ENCODE measurements at regions not wholly inside any gene's neighbourhood (a gene's known extent, or its start where the extent isn't known, plus 50 kb on each side); places are given as distances from the start of the nearest gene placed in this dataset.

- TF ChIP-seq FOSL1 (IDR thresholded peaks at IDR 0.05; ENCODE audit: low read depth) (no peak), ATF3 (IDR thresholded peaks at IDR 0.05) (no peak), SRF (IDR thresholded peaks at IDR 0.05; ENCODE audit: low read depth) (no peak), ZFX (IDR thresholded peaks at IDR 0.05) (no peak), EGR1 (IDR thresholded peaks at IDR 0.05; ENCODE audit: low read depth) (no peak), EZH2phosphoT487 (IDR thresholded peaks at IDR 0.05; ENCODE audit: borderline replicate concordance) (no peak), YY1 (IDR thresholded peaks at IDR 0.05; ENCODE audit: extremely low read depth, insufficient replicate concordance, low read depth, low read length) (no peak), CEBPB (IDR thresholded peaks at IDR 0.05; ENCODE audit: low read depth) (no peak), RAD21 (IDR thresholded peaks at IDR 0.05; ENCODE audit: low read depth) (no peak)
Observed at GRCh38 chr18:8536922-8537321, 72.3 kb upstream of the RAB12 start (continued).

GRCh38 chr18:8537400-8537799 is 71.8 kb upstream of the RAB12 start:
- intact Hi-C loops (cut with micrococcal nuclease), result no loop called here
- DNase-seq (ENCODE audit: low read depth, low spot score) (no peak), ATAC-seq (no peak)
- H4K20me1 ChIP-seq (ENCODE audit: insufficient read depth), result no peaks in the 10 kb centered on the region
- CTCF ChIA-PET, result no interaction called here
- no peaks in the 10 kb centered on the region; the same call in 1 of the 2 replicates for H3K27me3 ChIP-seq (ENCODE audit: insufficient read depth, low read length)
- H3K4me2 ChIP-seq (ENCODE audit: low read length), result no peak overlapping the region
- H3K4me1 ChIP-seq (ENCODE audit: control insufficient read depth in 1 of 2, insufficient read depth in 2 of 2, low read length in 2 of 2), result no peaks in the 10 kb centered on the region
- H3K9ac ChIP-seq (ENCODE audit: low read length), result no peak overlapping the region
- BruUV-seq (replicated peaks), result no TSS peak
- H2AFZ ChIP-seq (ENCODE audit: low read depth, low read length, poor library complexity, severe bottlenecking), result no peak overlapping the region
- no peak overlapping the region for H3K27ac ChIP-seq (ENCODE audit: low read depth, low read length)
- RAD21 ChIA-PET (ENCODE audit: low non-redundant PET in 1 of 2, low total read pairs in 2 of 2, uncharacterized antibody in 2 of 2, unreplicated experiment in 2 of 2), result no interaction called here
- TF ChIP-seq CEBPB (IDR thresholded peaks at IDR 0.05; ENCODE audit: low read depth) (no peak), CBX3 (IDR thresholded peaks at IDR 0.05; ENCODE audit: low read depth) (no peak), SIN3A (IDR thresholded peaks at IDR 0.05; ENCODE audit: low read depth) (no peak), ATF3 (IDR thresholded peaks at IDR 0.05) (no peak), EGR1 (IDR thresholded peaks at IDR 0.05; ENCODE audit: low read depth) (no peak), ZFX (IDR thresholded peaks at IDR 0.05) (no peak), REST (IDR thresholded peaks at IDR 0.05; ENCODE audit: low read depth) (no peak), MAX (IDR thresholded peaks at IDR 0.05) (no peak), POLR2AphosphoS5 (IDR thresholded peaks at IDR 0.05; ENCODE audit: low read depth, low read length) (no peak), CTCF (IDR thresholded peaks at IDR 0.05 in 2 of 3, conservative IDR thresholded peaks at IDR 0.05 in 1 of 3; ENCODE audit: borderline replicate concordance in 1 of 3, insufficient read depth in 1 of 3, low read depth in 2 of 3, low read length in 2 of 3) (no peak), JUND (IDR thresholded peaks at IDR 0.05) (no peak), ELF1 (IDR thresholded peaks at IDR 0.05; ENCODE audit: borderline replicate concordance, low read depth) (no peak), FOSL1 (IDR thresholded peaks at IDR 0.05; ENCODE audit: low read depth) (no peak), RAD21 (IDR thresholded peaks at IDR 0.05; ENCODE audit: low read depth) (no peak), EZH2 (IDR thresholded peaks at IDR 0.05) (no peak), SRF (IDR thresholded peaks at IDR 0.05; ENCODE audit: low read depth) (no peak), YY1 (IDR thresholded peaks at IDR 0.05; ENCODE audit: extremely low read depth, insufficient replicate concordance, low read depth, low read length) (no peak), ZNF274 (IDR thresholded peaks at IDR 0.05; ENCODE audit: low read depth, low read length) (no peak)
- H3K9me3 ChIP-seq (ENCODE audit: control insufficient read depth in 1 of 2, insufficient read depth in 1 of 2, low read depth in 1 of 2, low read length in 2 of 2), result no peaks in the 10 kb centered on the region; a peak in 1 of 4 replicates
- no peaks in the 10 kb centered on the region for H3K9me2 ChIP-seq (ENCODE audit: insufficient read depth)
- H3K36me3 ChIP-seq (ENCODE audit: control insufficient read depth in 1 of 2, insufficient read depth in 2 of 2, low read length in 2 of 2), result no peaks in the 10 kb centered on the region
- POLR2A ChIA-PET, result no interaction called here
- H3K4me3 ChIP-seq (replicated peaks in 1 of 2; ENCODE audit: low read depth in 1 of 2, low read length in 2 of 2), result no peak overlapping the region
- H3K79me2 ChIP-seq (ENCODE audit: insufficient read depth, low read length), result no peaks in the 10 kb centered on the region
